ENCODE measurements at regions not wholly inside any gene's neighbourhood (a gene's known extent, or its start where the extent isn't known, plus 50 kb on each side); places are given as distances from the start of the nearest gene placed in this dataset.

DNA sequence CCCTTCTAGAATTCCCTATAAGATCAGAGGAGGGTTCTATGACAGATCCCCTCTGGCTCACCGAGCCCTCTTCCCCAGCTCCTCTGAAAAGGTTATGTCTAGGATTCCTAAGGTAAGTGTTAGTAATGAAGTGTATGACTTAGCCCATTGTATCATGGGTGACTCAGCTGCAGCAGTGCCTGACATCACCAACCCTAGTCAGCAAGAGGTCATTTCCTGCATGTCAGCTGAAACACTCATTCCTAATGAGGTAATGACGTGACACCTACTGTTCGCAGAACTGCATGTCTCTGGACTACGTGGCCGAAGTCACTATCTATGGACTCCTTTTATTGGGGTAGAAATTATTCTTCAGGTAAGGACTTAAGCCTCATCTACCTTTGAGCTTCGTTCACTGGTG, 196.1 kb upstream of the MYT1L start:
- Histone ChIP-seq H3K9ac (ENCODE audit: low read length) (no peak overlapping the region), H3K36me3 (ENCODE audit: control insufficient read depth in 1 of 2, insufficient read depth in 2 of 2, low read length in 2 of 2) (no peaks in the 10 kb centered on the region), H4K20me1 (ENCODE audit: insufficient read depth) (no peaks in the 10 kb centered on the region), H3K27ac (ENCODE audit: low read depth, low read length) (no peak overlapping the region), H3K4me3 (replicated peaks in 1 of 2; ENCODE audit: low read depth in 1 of 2, low read length in 2 of 2) (no peak overlapping the region), H3K4me1 (ENCODE audit: control insufficient read depth in 1 of 2, insufficient read depth in 2 of 2, low read length in 2 of 2) (no peaks in the 10 kb centered on the region), H2AFZ (ENCODE audit: low read depth, low read length, poor library complexity, severe bottlenecking) (no peak overlapping the region), H3K9me2 (ENCODE audit: insufficient read depth) (no peaks in the 10 kb centered on the region), H3K27me3 (ENCODE audit: insufficient read depth, low read length) (no peaks in the 10 kb centered on the region), H3K9me3 (ENCODE audit: control insufficient read depth in 1 of 2, insufficient read depth in 1 of 2, low read depth in 1 of 2, low read length in 2 of 2) (no peaks in the 10 kb centered on the region), H3K79me2 (ENCODE audit: insufficient read depth, low read length) (no peaks in the 10 kb centered on the region), H3K4me2 (ENCODE audit: low read length) (no peak overlapping the region)
- POLR2A ChIA-PET = no interaction called here
- no peak for ATAC-seq
- intact Hi-C loops (cut with micrococcal nuclease) = no loop called here
- BruUV-seq (replicated peaks) = no TSS peak
- TF ChIP-seq CBX3 (IDR thresholded peaks at IDR 0.05; ENCODE audit: low read depth) (no peak), SRF (IDR thresholded peaks at IDR 0.05; ENCODE audit: low read depth) (no peak), RAD21 (IDR thresholded peaks at IDR 0.05; ENCODE audit: low read depth) (no peak), CEBPB (IDR thresholded peaks at IDR 0.05; ENCODE audit: low read depth) (no peak), JUND (IDR thresholded peaks at IDR 0.05) (no peak), YY1 (IDR thresholded peaks at IDR 0.05; ENCODE audit: extremely low read depth, insufficient replicate concordance, low read depth, low read length) (no peak), FOSL1 (IDR thresholded peaks at IDR 0.05; ENCODE audit: low read depth) (no peak), ZNF274 (IDR thresholded peaks at IDR 0.05; ENCODE audit: low read depth, low read length) (no peak)
- TF ChIP-seq, protein P1, sequence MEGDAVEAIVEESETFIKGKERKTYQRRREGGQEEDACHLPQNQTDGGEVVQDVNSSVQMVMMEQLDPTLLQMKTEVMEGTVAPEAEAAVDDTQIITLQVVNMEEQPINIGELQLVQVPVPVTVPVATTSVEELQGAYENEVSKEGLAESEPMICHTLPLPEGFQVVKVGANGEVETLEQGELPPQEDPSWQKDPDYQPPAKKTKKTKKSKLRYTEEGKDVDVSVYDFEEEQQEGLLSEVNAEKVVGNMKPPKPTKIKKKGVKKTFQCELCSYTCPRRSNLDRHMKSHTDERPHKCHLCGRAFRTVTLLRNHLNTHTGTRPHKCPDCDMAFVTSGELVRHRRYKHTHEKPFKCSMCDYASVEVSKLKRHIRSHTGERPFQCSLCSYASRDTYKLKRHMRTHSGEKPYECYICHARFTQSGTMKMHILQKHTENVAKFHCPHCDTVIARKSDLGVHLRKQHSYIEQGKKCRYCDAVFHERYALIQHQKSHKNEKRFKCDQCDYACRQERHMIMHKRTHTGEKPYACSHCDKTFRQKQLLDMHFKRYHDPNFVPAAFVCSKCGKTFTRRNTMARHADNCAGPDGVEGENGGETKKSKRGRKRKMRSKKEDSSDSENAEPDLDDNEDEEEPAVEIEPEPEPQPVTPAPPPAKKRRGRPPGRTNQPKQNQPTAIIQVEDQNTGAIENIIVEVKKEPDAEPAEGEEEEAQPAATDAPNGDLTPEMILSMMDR (IDR thresholded peaks at IDR 0.05 in 2 of 3, conservative IDR thresholded peaks at IDR 0.05 in 1 of 3; ENCODE audit: borderline replicate concordance in 1 of 3, insufficient read depth in 1 of 3, low read depth in 2 of 3, low read length in 2 of 3) = no peak
- no peak for DNase-seq (ENCODE audit: low read depth, low spot score)
- CTCF ChIA-PET = no interaction called here
- RAD21 ChIA-PET (ENCODE audit: low non-redundant PET in 1 of 2, low total read pairs in 2 of 2, uncharacterized antibody in 2 of 2, unreplicated experiment in 2 of 2) = no interaction called here

DNA sequence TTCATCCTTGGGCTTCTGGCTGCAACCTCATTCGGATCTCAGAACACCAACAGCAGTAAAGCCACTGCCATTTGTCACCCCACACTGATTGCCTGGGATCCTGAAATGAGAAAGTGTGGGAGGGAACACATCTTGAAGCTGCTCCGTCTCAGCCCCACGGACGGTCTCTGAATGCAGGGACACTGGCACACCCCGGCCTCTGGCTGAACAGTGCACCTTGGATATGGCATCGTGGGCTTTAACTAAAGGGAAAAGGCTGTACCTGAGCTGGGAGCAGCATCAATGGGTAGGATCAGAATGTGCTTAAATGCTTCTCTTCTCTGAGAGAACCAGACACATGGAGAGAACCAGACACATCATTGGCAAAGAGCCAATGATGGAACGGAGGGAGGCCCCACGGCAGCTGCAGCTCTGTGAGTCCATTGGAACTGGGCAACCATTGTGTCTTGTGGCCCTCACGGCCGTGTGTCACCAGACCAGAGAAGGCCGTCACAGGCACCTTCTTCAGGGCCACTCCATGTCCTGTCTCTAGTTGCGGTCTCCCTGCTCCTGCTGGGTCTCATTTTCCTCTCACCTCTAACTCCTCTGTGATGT, 193.4 kb upstream of the MYT1L start:
- DNase-seq (ENCODE audit: low read depth, low spot score) (no peak), ATAC-seq (no peak)
- Histone ChIP-seq H3K4me1 (ENCODE audit: control insufficient read depth in 1 of 2, insufficient read depth in 2 of 2, low read length in 2 of 2) (no peaks in the 10 kb centered on the region), H3K4me3 (replicated peaks in 1 of 2; ENCODE audit: low read depth in 1 of 2, low read length in 2 of 2) (no peak overlapping the region), H3K9me3 (ENCODE audit: control insufficient read depth in 1 of 2, insufficient read depth in 1 of 2, low read depth in 1 of 2, low read length in 2 of 2) (no peaks in the 10 kb centered on the region), H3K9me2 (ENCODE audit: insufficient read depth) (no peaks in the 10 kb centered on the region), H2AFZ (ENCODE audit: low read depth, low read length, poor library complexity, severe bottlenecking) (no peak overlapping the region), H3K79me2 (ENCODE audit: insufficient read depth, low read length) (no peaks in the 10 kb centered on the region), H3K27me3 (ENCODE audit: insufficient read depth, low read length) (no peaks in the 10 kb centered on the region), H3K4me2 (ENCODE audit: low read length) (no peak overlapping the region), H3K9ac (ENCODE audit: low read length) (no peak overlapping the region), H4K20me1 (ENCODE audit: insufficient read depth) (no peaks in the 10 kb centered on the region), H3K36me3 (ENCODE audit: control insufficient read depth in 1 of 2, insufficient read depth in 2 of 2, low read length in 2 of 2) (no peaks in the 10 kb centered on the region), H3K27ac (ENCODE audit: low read depth, low read length) (no peak overlapping the region)
- no TSS peak for BruUV-seq (replicated peaks)
- RAD21 ChIA-PET (ENCODE audit: low non-redundant PET in 1 of 2, low total read pairs in 2 of 2, uncharacterized antibody in 2 of 2, unreplicated experiment in 2 of 2) = no interaction called here
- CTCF ChIA-PET = no interaction called here
- POLR2A ChIA-PET = no interaction called here
- intact Hi-C loops (cut with micrococcal nuclease) = no loop called here
- TF ChIP-seq CEBPB (IDR thresholded peaks at IDR 0.05; ENCODE audit: low read depth) = no peak
- TF ChIP-seq, protein P2, sequence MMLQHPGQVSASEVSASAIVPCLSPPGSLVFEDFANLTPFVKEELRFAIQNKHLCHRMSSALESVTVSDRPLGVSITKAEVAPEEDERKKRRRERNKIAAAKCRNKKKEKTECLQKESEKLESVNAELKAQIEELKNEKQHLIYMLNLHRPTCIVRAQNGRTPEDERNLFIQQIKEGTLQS (IDR thresholded peaks at IDR 0.05) = no peak
- no peak for TF ChIP-seq EGR1 (IDR thresholded peaks at IDR 0.05; ENCODE audit: low read depth)
- no peak for TF ChIP-seq JUND (IDR thresholded peaks at IDR 0.05)
- TF ChIP-seq TCF7L2 (IDR thresholded peaks at IDR 0.05; ENCODE audit: borderline replicate concordance, extremely low read depth, insufficient read depth, insufficient read length) = no peak
- TF ChIP-seq POLR2A (IDR thresholded peaks at IDR 0.05; ENCODE audit: borderline replicate concordance, extremely low read depth, insufficient read depth, insufficient read length) = no peak
- no peak for TF ChIP-seq CBX3 (IDR thresholded peaks at IDR 0.05; ENCODE audit: low read depth)
- TF ChIP-seq EZH2 (IDR thresholded peaks at IDR 0.05) = no peak
- TF ChIP-seq YY1 (IDR thresholded peaks at IDR 0.05; ENCODE audit: extremely low read depth, insufficient replicate concordance, low read depth, low read length) = no peak
- TF ChIP-seq SIN3A (IDR thresholded peaks at IDR 0.05; ENCODE audit: low read depth) = no peak
- TF ChIP-seq, protein P3, sequence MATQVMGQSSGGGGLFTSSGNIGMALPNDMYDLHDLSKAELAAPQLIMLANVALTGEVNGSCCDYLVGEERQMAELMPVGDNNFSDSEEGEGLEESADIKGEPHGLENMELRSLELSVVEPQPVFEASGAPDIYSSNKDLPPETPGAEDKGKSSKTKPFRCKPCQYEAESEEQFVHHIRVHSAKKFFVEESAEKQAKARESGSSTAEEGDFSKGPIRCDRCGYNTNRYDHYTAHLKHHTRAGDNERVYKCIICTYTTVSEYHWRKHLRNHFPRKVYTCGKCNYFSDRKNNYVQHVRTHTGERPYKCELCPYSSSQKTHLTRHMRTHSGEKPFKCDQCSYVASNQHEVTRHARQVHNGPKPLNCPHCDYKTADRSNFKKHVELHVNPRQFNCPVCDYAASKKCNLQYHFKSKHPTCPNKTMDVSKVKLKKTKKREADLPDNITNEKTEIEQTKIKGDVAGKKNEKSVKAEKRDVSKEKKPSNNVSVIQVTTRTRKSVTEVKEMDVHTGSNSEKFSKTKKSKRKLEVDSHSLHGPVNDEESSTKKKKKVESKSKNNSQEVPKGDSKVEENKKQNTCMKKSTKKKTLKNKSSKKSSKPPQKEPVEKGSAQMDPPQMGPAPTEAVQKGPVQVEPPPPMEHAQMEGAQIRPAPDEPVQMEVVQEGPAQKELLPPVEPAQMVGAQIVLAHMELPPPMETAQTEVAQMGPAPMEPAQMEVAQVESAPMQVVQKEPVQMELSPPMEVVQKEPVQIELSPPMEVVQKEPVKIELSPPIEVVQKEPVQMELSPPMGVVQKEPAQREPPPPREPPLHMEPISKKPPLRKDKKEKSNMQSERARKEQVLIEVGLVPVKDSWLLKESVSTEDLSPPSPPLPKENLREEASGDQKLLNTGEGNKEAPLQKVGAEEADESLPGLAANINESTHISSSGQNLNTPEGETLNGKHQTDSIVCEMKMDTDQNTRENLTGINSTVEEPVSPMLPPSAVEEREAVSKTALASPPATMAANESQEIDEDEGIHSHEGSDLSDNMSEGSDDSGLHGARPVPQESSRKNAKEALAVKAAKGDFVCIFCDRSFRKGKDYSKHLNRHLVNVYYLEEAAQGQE (IDR thresholded peaks at IDR 0.05; ENCODE audit: low read depth) = no peak
- TF ChIP-seq POLR2AphosphoS5 (IDR thresholded peaks at IDR 0.05; ENCODE audit: low read depth, low read length) = no peak

All from HCT116 (cell line).